ENCODE measurements at regions not wholly inside any gene's neighbourhood (a gene's known extent, or its start where the extent isn't known, plus 50 kb on each side); places are given as distances from the start of the nearest gene placed in this dataset.
"Not testable (repeated sequence)": the region's sequence is repeated elsewhere in the genome, so short reads cannot be mapped to it uniquely, and the experiment has no call there.

DNA sequence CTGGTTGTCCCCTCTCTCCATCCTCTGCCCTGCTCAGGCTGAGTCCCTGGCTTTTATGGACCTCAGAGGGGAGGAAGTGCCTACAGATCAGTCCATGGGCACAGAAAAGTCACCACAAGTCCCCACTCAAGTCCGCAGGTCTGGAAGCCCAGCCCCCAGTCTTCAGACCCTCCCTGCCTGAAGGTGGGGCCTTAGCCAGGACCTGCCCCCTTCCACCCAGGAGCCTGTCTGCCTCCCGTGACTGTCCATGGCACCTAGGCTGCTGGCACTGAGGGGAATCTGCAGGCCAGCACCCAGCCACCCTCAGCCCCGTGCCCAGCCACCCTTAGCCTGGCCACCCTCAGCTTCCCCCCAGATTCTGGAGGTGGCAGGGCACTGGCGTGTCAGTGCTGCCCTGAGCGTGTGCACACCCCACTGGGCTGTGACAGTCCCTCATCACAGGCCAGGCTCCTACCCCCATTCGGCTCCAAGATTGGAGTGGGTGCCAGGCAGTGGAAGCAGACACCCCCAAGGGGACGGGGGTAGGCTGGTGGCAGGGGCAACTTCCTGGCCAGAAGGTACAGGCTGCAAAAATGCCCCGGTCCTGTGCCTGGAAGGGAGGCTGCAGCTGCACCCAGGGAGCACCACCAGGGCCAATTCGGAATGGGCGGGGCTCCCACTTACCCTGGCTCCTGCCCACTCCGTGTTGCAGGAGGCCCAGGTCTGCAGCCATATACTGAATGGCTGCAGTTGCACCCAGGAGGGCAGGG, 154.7 kb upstream of the RMP24 start:
- no peak overlapping the region for H3K4me3 ChIP-seq (ENCODE audit: low read length)
- DNase-seq (ENCODE audit: low read depth, low spot score), result no peak

DNA sequence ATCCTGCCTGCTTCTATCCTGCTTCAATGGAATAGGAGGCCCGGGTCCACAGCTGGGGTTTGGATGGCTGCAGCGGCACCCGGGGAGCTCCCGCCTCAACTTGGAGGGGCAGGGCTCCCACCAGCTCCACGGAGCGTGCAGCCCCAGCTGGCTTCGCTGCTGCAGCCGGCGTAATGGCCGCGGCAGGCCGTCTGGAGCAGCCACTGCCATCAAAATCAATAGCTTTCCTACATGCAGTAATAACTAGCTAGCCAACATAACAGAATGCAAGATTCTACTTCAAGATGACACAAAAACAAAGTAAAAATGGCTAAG, 154.2 kb upstream of the RMP24 start:
- H3K4me3 ChIP-seq (ENCODE audit: low read length), result no peak overlapping the region

DNA sequence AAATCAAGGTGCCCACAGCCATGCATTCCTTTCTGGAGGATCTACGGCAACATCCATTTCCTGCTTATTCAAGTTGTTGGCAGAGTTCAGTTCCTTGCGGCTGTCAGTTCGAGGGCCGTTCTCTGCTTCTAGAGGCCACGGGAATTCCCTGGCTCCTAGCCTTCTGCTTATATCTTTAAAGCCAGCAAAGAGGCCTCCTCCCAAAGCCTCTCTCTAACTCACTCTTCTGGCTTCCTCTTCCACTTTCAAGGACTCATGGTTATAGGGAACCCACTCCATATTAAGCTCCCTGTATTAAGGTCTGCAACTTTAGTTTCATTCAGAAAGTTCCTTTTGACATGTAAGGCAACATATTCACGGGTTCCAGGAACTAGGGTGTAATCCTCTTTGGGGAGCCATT, 150.1 kb upstream of the RMP24 start:
- DNase-seq (ENCODE audit: low read depth, low spot score), result no peak
- H3K4me3 ChIP-seq (ENCODE audit: low read length), result no peak overlapping the region

More for the DNA sequence above, 154.2 kb upstream of the RMP24 start:
- DNase-seq (ENCODE audit: low read depth, low spot score), result no peak

DNA sequence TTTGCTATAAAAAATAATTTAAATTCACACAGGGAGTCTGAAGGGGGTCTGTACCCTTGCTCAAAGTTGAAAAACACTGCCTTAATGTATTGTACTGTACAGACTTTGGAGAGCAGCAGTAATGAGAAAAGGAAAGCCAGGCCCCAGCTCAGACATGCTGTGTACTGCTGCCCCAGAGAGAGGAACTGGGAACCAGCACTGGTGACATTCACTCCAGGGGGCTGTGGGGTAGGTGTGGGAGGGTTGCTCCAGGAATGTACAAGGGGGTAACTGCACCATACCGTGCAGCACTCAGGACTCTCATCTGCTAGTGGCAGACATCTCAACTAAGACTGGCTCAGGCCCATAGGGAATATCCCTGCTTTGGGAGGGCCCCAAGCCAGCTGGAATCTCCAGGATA, 146.0 kb upstream of the RMP24 start:
- DNase-seq (ENCODE audit: low read depth, low spot score), result no peak

DNA sequence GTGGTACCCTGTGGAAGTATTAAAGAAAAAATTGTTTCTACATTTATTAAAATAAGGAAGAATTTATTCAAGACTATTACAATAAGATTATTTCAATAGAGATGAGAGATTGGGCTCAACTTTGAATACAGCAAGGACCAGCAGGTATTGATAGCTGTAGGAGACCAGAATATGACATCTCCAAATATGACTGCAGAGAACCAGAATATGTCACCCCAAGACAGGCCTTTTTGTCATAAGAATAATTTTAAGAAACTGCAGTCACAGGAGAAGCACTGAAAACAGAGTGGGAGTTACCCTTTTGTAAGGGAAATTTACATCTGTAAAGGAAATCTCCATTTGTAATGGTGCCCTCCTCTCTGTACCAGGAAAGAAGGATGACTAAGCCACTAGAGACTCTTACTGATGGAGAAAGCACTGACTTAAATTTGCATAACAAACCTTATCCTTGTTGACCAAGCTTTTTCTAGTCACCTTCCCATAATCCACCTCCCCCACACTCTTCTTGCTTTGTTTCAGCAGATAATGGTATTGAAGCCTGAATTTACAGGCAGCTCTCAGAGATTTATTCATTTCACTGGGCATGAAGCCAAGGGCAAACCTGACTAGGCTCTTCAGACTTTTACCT, 145.1 kb upstream of the RMP24 start:
- no peak for DNase-seq (ENCODE audit: low read depth, low spot score)
- no peak overlapping the region for H3K4me3 ChIP-seq (ENCODE audit: low read length)

More for the DNA sequence above, 146.0 kb upstream of the RMP24 start:
- no peak overlapping the region for H3K4me3 ChIP-seq (ENCODE audit: low read length)

DNA sequence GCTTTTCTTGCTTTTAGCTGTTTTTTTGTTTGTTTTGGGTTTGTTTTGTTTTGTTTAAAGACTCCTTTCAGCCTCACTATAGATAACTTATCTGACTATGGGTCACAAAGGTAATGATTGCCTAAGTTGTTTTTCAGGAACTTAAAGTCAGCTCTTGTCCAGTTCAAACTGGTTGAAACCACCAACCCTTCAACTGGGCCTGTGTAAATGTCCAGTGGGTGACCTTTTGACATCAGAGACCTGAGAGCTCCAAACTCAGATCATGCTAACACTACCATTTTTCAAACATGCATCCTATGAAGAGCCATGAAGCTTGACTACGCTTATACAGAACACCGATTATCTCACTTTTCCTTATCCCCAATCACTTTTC, 144.6 kb upstream of the RMP24 start:
- no peak for DNase-seq (ENCODE audit: low read depth, low spot score)
- no peak overlapping the region for H3K4me3 ChIP-seq (ENCODE audit: low read length)

DNA sequence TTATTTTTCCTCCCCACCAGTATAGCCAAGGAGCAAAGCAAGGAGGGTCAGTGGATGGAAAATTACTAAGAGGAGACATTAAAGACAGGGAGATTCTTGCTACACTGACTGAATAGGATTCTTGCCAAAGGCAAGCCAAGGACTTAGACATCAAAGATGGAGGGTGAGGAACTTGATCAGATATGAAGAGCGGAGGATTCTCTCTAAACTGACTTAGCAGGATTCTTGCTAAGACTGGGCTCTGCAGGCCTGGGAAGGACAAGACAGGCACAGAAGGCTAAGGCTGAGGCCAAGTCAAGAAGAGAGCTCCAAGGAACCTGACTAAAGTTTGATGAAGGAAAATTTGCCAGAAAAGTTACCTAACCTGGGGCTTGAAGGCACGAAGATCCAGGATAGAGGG, 143.9 kb upstream of the RMP24 start:
- H3K4me3 ChIP-seq (ENCODE audit: low read length), result no peak overlapping the region
- DNase-seq (ENCODE audit: low read depth, low spot score), result no peak

DNA sequence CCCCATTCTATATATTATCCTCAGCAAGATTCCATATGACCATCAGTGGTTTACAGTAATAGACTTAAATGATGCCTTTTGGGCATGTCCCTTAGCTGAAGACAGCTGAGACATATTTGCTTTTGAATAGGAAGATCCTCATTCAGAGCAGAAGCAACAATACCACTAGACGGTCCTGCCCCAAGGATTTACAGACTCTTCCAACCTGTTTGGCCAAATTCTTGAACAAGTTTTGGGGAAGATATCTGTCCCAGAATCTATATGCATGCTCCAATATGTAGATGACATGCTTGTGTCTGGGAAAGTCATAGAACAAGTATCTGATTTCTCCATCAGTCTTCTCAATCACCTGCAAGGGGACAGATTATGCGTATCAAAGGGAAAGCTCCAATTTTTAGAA, 137.1 kb upstream of the RMP24 start:
- H3K4me3 ChIP-seq (ENCODE audit: low read length), result no peak overlapping the region
- DNase-seq (ENCODE audit: low read depth, low spot score), result no peak

DNA sequence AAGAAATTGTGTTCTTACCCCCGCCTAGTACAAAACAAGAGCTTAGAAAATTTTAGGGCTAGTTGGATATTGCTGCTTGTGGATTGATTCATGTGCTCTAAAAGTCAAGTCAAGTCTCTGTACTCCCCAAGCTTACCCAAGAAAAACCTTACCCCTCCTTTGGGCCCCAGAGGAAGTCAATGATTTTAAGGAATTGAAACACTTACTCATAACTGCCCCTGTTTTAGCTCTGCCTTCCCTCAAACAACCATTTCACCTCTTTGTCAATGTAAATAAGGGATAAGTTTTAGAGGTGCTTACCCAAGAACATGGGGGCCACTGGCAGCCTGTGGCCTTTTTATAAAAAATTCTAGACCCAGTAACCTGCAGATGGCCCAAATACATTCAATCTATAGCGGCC, 136.6 kb upstream of the RMP24 start:
- H3K4me3 ChIP-seq (ENCODE audit: low read length), result no peak overlapping the region
- no peak for DNase-seq (ENCODE audit: low read depth, low spot score)

DNA sequence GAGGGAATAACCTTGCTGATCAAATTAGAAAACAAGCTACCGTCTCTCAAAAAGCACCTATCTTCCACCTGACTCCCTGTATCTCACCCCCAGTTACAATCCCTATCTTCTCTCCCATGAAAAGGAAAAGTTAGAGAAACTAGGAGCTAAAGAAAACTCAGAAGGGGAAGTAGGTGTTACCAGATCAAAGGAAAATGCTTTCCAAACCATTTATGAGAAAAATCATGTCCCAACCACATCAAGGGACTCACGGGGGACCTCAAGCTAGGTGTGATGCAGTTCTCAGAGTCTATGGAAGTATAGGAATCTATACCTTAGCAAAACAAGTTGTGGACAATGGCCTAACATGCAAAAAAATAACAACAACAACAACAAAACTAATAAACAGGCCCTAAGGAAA, 135.5 kb upstream of the RMP24 start:
- no peak overlapping the region for H3K4me3 ChIP-seq (ENCODE audit: low read length)
- peak; percentile 5 for DNase-seq (ENCODE audit: low read depth, low spot score)

DNA sequence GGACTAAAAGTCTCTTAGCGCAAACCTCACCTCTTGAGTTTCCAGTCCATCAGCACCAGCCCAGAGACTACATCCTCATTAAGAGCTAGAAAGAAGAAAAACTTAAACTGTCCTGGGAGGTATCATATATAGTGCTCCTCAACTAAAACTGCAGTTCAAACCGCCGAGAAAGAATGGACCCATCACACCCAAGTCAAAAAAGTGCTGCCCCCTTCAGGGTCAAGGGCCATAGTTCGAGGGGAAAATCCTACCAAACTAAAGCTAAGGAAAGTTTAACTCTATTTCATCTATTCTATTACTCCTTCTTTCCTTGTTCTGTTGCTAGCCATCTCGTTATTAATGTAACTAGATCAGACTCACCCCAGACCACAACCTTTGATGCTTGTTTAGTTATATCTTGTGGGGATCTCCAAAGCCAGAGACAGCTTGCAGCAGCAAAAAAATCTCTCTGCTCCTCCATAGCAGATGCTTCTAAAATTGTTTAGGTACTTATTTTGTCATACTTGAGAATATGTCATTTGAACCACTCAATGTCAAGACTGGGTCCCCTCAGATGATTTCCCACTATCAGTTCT, 134.5 kb upstream of the RMP24 start:
- no peak for DNase-seq (ENCODE audit: low read depth, low spot score)

DNA sequence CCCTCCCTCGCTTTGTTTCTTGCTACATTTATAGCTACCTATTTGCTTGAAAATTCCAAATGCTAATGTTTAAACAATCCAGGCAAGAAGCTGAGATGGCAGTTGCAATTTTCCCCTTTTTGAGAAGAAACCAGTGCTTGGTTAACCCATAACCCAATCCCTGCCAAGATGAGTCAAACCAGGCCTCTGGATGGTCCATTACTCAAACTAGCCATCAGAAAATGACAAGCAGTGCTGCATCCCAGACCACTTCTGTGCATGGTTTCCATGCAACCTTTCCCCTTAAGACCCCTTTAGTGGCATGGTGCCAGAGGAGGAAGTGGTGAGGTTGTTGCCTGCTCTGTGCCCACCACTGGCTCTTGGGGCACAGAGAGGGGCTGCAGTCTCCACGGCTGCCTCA, 131.2 kb upstream of the RMP24 start:
- no peak for DNase-seq (ENCODE audit: low read depth, low spot score)
- no peak overlapping the region for H3K4me3 ChIP-seq (ENCODE audit: low read length)

More for the DNA sequence above, 134.5 kb upstream of the RMP24 start:
- H3K4me3 ChIP-seq (ENCODE audit: low read length), result no peak overlapping the region

DNA sequence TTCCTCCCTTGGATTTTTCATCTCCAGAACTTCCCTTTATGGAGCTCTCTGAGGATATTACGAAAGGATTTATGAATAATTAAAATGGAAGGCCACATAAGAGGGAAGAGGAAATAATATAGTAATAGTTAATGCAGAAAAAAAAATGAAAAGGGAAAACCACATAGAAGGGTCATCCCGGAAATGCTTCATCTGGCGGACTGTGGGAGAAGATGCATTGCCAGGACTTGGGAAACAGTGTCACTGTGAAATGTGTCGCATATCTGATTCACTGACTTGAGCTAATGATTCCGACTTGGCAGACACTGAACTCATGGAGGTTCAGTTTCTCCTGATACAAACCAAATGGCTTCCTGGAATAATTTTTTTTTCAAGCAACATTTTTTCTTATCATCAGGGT, 129.9 kb upstream of the RMP24 start:
- DNase-seq (ENCODE audit: low read depth, low spot score), result no peak
- no peak overlapping the region for H3K4me3 ChIP-seq (ENCODE audit: low read length)

DNA sequence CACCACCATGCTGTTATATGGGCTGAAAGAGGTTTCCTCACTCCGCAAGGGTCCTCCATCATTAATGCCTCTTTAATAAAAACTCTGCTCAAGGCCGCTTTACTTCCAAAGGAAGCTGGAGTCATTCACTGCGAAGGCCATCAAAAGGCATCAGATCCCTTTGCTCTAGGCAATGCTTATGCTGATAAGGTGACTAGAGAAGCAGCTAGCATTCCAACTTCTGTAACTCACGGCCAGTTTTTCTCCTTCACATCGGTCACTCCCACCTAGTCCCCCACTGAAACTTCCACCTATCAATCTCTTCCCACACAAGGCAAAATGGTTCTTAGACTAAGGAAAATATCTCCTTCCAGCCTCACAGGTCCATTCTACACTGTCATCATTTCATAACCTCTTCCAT, 124.2 kb upstream of the RMP24 start:
- not testable (repeated sequence) for DNase-seq (ENCODE audit: low read depth, low spot score); H3K4me3 ChIP-seq (ENCODE audit: low read length)

DNA sequence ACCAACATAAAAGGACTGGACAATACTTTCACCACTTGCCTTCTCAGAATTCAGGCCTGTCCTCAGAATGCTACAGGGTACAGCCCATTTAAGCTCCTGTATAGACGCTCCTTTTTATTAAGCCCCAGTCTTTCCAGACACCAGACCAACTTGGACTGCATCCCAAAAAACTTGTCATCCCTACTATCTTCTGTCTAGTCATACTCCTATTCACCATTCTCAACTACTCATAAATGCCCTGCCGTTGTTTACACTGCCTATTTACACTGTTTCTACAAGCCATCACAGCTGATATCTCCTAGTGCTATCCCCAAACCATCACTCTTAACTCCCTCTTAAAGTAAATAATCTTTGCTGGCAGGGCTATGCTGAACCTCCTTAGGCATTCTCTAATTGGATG, 123.2 kb upstream of the RMP24 start:
- H3K4me3 ChIP-seq (ENCODE audit: low read length); DNase-seq (ENCODE audit: low read depth, low spot score): not testable (repeated sequence)

DNA sequence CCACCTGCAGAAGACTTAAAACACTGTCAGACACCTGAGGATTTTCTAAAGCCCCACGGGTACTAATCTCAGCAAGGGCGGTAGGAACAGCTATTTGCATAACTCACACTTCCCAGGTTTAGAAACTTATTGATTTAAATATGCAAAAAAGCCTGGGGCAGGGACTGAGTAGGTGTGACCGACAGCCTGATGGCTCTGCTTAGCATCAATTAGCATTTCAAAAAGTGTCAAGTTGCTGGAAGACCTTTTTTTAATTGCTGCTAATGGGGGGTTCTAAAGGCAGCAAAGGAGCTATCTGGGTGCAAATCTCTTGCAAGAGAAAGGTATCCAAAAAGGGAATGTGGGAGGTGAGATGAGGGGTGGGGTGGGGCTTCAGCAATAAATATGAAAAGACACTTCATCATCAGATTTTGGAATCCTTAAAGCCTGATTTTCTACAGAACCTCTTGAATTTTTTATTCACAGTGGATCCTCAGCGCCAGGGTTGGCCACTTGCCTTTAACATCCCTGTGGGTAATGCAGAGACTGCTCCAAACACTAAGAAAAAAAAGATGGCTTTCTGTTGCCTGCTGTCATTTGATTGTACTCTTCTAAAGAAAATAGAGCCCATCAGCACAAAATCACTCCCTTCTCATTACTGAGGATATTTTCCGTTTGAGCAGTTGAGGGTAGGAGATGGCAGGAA, 121.1 kb upstream of the RMP24 start:
- no peak overlapping the region for H3K4me3 ChIP-seq (ENCODE audit: low read length)
- DNase-seq (ENCODE audit: low read depth, low spot score), result no peak

DNA sequence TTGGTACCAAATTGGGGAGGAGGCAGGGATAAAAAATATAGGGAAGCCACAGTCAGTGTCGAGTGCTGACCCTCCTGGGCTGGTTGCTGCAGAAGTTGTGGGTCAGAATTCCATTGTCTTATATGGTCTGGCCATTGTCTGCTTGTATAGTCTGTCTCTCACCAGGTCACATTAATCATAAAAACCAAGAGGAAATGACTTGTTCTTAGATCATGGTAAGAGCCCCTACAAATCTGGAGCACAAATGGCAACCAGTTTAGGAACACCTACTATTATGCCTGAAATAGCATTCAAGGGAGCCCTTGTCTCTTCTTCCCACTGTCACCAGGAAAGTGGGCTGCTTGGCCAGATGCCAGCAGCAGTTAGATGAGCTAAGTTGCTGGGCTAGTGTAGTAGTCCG, 119.7 kb upstream of the RMP24 start:
- DNase-seq (ENCODE audit: low read depth, low spot score), result no peak
- H3K4me3 ChIP-seq (ENCODE audit: low read length), result no peak overlapping the region

DNA sequence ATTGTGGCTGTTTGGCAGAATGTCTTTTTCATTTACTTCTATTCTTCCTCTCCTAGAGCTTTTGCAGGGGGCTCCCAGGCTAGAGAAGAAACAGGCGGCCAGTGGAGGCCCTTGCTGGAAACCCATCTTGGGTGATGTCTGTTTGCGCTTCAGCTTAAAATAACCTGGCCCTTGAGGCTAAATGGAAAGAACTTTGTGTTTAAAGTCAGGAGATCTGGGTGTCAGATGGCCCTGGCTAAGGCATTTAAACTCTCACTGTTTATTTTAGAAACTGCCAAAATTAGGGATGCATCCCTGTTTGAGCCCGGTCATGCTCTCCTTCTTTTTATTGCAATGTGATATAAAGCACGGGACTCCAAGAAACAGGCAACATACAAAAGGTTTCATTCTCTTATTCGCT, 118.4 kb upstream of the RMP24 start:
- DNase-seq (ENCODE audit: low read depth, low spot score), result no peak
- H3K4me3 ChIP-seq (ENCODE audit: low read length), result no peak overlapping the region

DNA sequence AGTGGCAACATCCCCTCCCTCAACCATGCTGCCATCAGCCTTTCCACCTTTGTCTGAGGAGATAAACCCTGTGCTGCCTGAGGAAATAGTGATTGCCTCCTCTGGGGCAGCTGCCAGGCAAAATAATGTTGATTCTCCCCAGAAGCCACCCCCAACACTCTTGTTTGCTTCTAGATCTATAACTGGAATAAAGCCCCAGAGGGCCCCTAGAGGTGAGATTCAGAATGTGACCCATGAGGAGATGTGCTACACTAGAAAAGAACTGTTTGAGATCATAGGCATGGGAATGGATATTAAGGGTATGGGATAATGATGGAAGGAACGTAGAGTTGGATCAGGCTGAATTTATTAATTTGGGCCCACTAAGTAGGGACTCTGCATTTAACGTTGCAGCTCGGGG, 116.3 kb upstream of the RMP24 start:
- no peak for DNase-seq (ENCODE audit: low read depth, low spot score)
- no peak overlapping the region for H3K4me3 ChIP-seq (ENCODE audit: low read length)

DNA sequence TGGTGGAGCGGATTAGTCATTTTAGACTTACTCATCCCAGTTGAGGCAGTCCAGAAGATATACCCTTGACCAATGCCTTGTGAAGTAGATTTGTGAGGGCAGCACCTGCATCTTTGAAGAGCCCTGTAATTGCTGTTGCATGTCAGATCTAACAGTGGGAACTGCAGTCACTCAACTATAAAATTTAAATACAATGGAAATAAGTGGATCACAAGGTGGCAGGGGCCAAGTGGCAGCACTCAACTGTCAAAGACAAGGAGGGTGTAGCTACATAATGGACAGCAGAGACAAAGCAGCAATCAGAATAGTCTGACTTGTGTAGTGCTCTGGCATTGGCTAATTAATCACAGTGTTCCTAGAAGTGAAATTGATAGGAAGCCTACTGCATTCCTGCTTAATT, 115.8 kb upstream of the RMP24 start:
- not testable (repeated sequence) for H3K4me3 ChIP-seq (ENCODE audit: low read length); DNase-seq (ENCODE audit: low read depth, low spot score)

All from Jurkat, Clone E6-1 (cell line).